ENCODE measurements at regions not wholly inside any gene's neighbourhood (a gene's known extent, or its start where the extent isn't known, plus 50 kb on each side); places are given as distances from the start of the nearest gene placed in this dataset.

DNA sequence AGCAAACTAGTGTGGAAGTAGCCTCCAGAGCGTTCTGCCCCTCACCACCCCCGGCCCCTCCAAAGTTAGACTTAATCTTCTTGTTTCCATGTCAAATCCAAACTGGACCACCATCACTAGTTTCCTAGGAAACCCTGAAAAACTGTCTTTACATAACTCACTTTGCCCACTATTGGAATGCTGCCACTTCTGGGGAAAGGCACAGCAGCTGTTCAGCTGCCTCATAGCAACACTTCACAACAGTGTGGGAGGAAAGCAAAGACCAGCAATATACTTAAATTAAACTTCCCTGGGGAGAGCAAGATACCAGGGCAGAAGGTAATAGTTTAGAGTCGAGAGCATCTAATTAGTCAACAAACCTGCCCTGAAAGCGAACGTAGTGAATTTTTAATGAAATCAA is 452.2 kb downstream of the KCNJ2 start:
- DNase-seq (ENCODE audit: low spot score in 2 of 2, unreplicated experiment in 2 of 2): no peak
- H3K4me1 Mint-ChIP-seq: peaks cover 14% of the 10 kb centered on the region
- H3K36me3 Mint-ChIP-seq: no peaks in the 10 kb centered on the region
- no peak overlapping the region for H3K4me3 Mint-ChIP-seq
- TF ChIP-seq, protein P1, sequence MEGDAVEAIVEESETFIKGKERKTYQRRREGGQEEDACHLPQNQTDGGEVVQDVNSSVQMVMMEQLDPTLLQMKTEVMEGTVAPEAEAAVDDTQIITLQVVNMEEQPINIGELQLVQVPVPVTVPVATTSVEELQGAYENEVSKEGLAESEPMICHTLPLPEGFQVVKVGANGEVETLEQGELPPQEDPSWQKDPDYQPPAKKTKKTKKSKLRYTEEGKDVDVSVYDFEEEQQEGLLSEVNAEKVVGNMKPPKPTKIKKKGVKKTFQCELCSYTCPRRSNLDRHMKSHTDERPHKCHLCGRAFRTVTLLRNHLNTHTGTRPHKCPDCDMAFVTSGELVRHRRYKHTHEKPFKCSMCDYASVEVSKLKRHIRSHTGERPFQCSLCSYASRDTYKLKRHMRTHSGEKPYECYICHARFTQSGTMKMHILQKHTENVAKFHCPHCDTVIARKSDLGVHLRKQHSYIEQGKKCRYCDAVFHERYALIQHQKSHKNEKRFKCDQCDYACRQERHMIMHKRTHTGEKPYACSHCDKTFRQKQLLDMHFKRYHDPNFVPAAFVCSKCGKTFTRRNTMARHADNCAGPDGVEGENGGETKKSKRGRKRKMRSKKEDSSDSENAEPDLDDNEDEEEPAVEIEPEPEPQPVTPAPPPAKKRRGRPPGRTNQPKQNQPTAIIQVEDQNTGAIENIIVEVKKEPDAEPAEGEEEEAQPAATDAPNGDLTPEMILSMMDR (IDR thresholded peaks at IDR 0.05; ENCODE audit: unreplicated experiment): no peak
- no peak overlapping the region for H3K27ac Mint-ChIP-seq
- H3K9me3 Mint-ChIP-seq: no peaks in the 10 kb centered on the region
- H3K27me3 Mint-ChIP-seq (ENCODE audit: low read depth): peaks cover 3% of the 10 kb centered on the region

DNA sequence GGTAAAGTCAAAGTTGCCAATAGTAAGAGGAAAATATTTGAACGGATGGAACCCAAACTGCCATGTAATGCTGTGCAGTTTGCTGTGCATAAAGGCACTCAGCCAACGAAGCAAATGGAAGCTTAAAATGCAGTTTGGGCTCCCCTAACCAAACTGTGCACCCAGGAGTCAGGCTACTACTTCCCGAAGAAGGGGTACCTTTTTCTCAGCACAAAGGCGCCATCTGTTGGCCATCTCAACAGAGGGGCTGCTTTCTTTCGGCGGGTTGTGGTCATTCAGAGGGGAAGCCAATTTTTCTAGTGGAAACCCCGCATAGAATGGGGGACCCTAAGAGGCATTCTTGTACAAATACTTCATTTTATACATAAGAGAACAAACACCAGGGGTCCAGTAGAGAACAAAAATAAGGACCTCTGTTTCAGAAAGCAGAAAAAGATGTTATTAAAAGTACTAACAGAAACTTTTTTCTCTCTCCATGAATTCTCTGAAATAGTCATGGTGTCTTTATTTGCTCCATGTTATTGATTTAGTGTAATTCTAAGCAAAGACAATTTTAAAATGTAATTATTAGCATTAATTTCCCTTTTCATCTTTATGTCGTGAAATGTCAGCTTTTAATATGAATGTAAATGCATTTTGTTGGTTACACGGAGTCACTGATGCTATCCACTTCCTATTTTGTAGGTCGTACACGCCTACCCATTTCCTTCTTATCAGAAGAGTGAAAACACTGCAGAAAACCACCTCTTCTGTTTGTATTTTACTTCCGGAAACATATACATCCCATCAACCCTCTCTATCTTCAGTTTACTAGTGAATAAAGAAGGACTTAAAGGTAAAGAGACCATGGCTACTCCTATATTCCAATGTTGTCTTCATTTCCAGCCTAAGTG is 453.3 kb downstream of the KCNJ2 start:
- peak; percentile 32 to 78 for DNase-seq (ENCODE audit: low spot score in 2 of 2, unreplicated experiment in 2 of 2)
- H3K4me1 Mint-ChIP-seq: peaks cover 14% of the 10 kb centered on the region
- H3K4me3 Mint-ChIP-seq: no peak overlapping the region
- H3K27me3 Mint-ChIP-seq (ENCODE audit: low read depth): peaks cover 3% of the 10 kb centered on the region
- no peak overlapping the region for H3K27ac Mint-ChIP-seq
- no peaks in the 10 kb centered on the region for H3K36me3 Mint-ChIP-seq
- H3K9me3 Mint-ChIP-seq: no peaks in the 10 kb centered on the region
- TF ChIP-seq, protein P1 (IDR thresholded peaks at IDR 0.05; ENCODE audit: unreplicated experiment): peak; percentile 66

DNA sequence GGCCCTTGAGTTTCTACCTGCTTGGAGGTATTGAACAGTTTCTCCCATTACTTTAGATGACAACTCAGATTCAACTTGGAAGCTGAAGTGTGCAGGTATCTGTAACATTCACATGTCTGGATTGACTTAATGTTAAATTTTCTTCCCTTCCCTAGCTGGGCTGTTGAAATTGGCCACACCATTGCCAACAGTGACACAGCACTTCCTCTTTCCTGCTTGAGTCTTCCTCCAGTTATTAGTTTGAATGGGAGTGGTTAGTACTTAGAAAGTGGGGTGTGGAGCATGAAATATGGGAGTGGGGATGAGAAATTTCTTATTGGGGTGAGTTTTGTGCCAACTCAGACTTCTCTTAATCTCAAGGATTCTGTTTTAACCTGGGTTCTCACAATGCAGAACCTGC is 454.9 kb downstream of the KCNJ2 start:
- H3K36me3 Mint-ChIP-seq: no peaks in the 10 kb centered on the region
- DNase-seq (ENCODE audit: low spot score in 2 of 2, unreplicated experiment in 2 of 2): no peak
- peaks cover 14% of the 10 kb centered on the region for H3K4me1 Mint-ChIP-seq
- no peak overlapping the region for H3K27ac Mint-ChIP-seq
- TF ChIP-seq, protein P1 (IDR thresholded peaks at IDR 0.05; ENCODE audit: unreplicated experiment): no peak
- H3K4me3 Mint-ChIP-seq: no peak overlapping the region
- no peaks in the 10 kb centered on the region for H3K9me3 Mint-ChIP-seq
- H3K27me3 Mint-ChIP-seq (ENCODE audit: low read depth): peaks cover 3% of the 10 kb centered on the region

DNA sequence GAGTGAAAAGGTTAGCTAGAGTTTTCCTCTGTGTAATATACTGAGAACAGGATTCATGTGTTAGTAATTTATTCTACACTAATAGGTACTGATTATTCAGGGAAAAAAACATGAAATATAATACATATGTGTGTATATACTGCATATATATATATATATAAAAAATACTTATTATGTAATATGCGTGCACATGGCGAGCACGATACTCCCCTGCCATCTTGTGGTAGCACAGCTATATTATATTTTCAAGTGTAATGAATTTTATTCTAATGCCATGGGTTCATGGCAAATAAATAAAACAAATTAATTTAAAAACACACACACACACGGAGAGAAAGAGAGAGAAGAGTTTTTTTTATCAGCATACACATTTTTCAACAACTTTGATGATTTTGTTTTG is 460.6 kb downstream of the KCNJ2 start:
- TF ChIP-seq, protein P1 (IDR thresholded peaks at IDR 0.05; ENCODE audit: unreplicated experiment): peak; percentile 43
- Mint-ChIP-seq H3K27me3 (ENCODE audit: low read depth) (no peaks in the 10 kb centered on the region), H3K4me3 (no peak overlapping the region), H3K27ac (no peak overlapping the region), H3K4me1 (no peaks in the 10 kb centered on the region), H3K36me3 (no peaks in the 10 kb centered on the region), H3K9me3 (peaks cover 4% of the 10 kb centered on the region)
- DNase-seq (ENCODE audit: low spot score in 2 of 2, unreplicated experiment in 2 of 2): no peak

DNA sequence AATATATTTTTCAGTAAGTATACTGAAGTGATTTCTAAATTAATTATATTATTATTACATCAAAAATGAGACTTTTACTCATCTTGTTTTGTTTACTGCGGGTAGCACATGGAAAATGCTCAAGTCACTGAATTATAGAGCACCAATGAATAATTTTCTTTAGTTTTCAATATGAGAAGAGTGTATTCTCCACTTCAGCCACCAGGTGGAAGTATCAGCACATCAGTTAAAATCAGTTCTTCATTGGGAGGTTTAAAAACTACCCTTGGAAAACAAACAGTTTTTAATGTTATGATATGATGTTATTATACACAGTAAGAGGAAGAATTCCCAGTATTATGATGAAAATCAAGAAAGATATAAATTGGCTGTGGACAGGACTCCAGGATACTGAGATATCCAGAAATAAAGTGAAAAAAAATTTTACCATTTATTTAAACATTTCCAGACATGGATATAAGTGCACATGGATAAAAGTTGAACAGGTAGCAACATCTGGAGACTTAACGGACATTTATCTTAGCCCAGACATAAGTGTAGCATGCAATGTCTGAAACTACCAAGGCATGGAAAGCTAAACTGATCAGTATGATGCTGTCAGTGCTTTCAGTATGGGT is 467.3 kb downstream of the KCNJ2 start:
- TF ChIP-seq, protein P1 (IDR thresholded peaks at IDR 0.05; ENCODE audit: unreplicated experiment): peak; percentile 98
- DNase-seq (ENCODE audit: low spot score in 2 of 2, unreplicated experiment in 2 of 2): no peak
- no peak overlapping the region for H3K27ac Mint-ChIP-seq
- H3K36me3 Mint-ChIP-seq: no peaks in the 10 kb centered on the region
- peaks cover 4% of the 10 kb centered on the region for H3K9me3 Mint-ChIP-seq
- H3K4me1 Mint-ChIP-seq: peaks cover 2% of the 10 kb centered on the region
- H3K4me3 Mint-ChIP-seq: no peak overlapping the region
- no peaks in the 10 kb centered on the region for H3K27me3 Mint-ChIP-seq (ENCODE audit: low read depth)
